Prostate gland (tissue), 2 donors: ENCODE measurements at regions not wholly inside any gene's neighbourhood (a gene's known extent, or its start where the extent isn't known, plus 50 kb on each side); places are given as distances from the start of the nearest gene placed in this dataset.

Experiments used
- DNase-seq: peaks from one replicate; pipeline ENCODE4 v3.0.0-alpha.2; 2019; ENCODE audit warnings: low spot score
- H3K27ac ChIP-seq, 2 donors: fragments of 200-600 bp; sonication (generic); 2 replicates each; pipeline ENCODE4 v1.5.1; 2017 to 2019
- H3K27me3 ChIP-seq: fragments of 200-600 bp; sonication (generic); replicated peaks from 2 replicates; pipeline ENCODE4 v1.5.1; 2019; ENCODE audit not compliant: insufficient read depth
- H3K36me3 ChIP-seq, 2 donors: fragments of 200-600 bp; sonication (generic); 1 replicate in 1 of 2; 2 replicates in 1 of 2; pipeline versions ENCODE4 v1.5.1 to v1.8.1; 2017 to 2019
- H3K4me1 ChIP-seq: fragments of 200-600 bp; sonication (generic); replicated peaks from 2 replicates; pipeline ENCODE4 v1.5.1; 2019
- H3K4me3 ChIP-seq, 2 donors: fragments of 200-600 bp; sonication (generic); 2 replicates each; pipeline ENCODE4 v1.5.1; 2017 to 2019
- H3K9me3 ChIP-seq: fragments of 200-600 bp; sonication (generic); 2 replicates; pipeline ENCODE4 v1.5.1; 2017
- POLR2A ChIP-seq: fragments of 450-650 bp; IDR thresholded peaks from one replicate; pipeline ENCODE4 v1.6.1; 2016; ENCODE audit warnings: antibody characterized with exemption, mild to moderate bottlenecking
- POLR2AphosphoS5 ChIP-seq: sonication (generic); formaldehyde crosslinking; IDR thresholded peaks from one replicate; pipeline ENCODE4 v1.6.1; 2017; ENCODE audit warnings: antibody characterized with exemption
- WGBS: methylation state at CpG from one replicate; pipeline ENCODE4 v1.1.5; 2018; 5-methylcytosine and 5-hydroxymethylcytosine counted together
- intact Hi-C: fragments of 100-400 bp; cut with DNase I; formaldehyde crosslinking; loops from one replicate; pipeline ENCODE4 v1.14.2; 2022
- TF ChIP-seq, protein P1 (sequence below), 4 experiments: fragments of 200-600 bp in 2 of 4; fragments of 450-650 bp in 2 of 4; sonication (generic) in 2 of 4; IDR thresholded peaks; 1 replicate in 3 of 4; 2 replicates in 1 of 4; pipeline ENCODE4 v1.5.1; 2016 to 2019; ENCODE audit warnings: antibody characterized with exemption in 4 of 4, mild to moderate bottlenecking in 2 of 4, moderate library complexity in 2 of 4

DNA sequence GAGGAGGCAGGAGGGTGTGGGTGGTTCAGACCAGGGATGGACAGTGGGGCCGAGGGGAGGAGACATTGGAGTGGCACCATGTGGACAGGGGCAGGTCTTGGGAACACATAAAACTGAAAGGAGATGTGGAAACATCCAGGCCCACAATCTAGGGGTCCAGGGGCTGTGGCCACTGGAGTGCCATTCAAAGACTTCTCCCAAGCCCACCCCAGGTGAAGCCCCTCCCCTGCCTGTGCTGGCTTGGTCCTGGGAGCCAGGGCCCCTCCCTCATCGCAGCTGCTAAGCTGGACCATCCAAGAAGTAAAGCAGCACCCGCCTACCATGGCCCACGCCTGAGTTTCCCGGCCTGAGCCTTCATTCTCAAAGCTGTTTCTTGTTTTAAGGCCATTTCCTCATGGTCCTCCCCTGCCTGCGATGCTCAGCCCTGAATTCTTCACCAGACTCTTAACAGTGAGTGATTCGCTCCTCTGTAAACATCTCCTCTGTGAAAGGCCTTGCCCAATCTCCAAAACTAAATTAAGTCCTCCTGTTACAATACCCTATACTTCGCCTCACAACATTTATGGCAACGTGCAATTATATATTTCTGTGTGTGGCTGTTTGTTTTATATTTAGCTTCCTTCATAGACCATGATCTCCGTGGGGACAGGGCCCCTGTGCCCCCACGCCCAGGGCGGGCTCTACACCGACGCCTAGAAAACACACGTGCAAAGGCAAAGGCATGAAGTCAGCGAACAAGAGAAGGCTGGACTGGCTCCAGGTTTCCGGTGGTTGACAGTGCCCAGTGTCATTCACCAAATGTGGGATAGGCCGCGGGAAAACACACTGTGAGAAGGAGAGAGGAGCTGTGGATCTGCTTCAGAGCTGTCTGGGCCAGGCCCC lies 267.8 kb downstream of the ERMARD start:
- no peak for DNase-seq
- no peaks in the 10 kb centered on the region for H3K4me1 ChIP-seq
- no peak overlapping the region for H3K27ac ChIP-seq
- WGBS, result 80% methylated on average over 19 of the region's 19 CpGs
- H3K27me3 ChIP-seq, result no peaks in the 10 kb centered on the region
- no peaks in the 10 kb centered on the region for H3K9me3 ChIP-seq
- TF ChIP-seq POLR2AphosphoS5, result no peak
- TF ChIP-seq POLR2A, result no peak
- TF ChIP-seq, protein P1, sequence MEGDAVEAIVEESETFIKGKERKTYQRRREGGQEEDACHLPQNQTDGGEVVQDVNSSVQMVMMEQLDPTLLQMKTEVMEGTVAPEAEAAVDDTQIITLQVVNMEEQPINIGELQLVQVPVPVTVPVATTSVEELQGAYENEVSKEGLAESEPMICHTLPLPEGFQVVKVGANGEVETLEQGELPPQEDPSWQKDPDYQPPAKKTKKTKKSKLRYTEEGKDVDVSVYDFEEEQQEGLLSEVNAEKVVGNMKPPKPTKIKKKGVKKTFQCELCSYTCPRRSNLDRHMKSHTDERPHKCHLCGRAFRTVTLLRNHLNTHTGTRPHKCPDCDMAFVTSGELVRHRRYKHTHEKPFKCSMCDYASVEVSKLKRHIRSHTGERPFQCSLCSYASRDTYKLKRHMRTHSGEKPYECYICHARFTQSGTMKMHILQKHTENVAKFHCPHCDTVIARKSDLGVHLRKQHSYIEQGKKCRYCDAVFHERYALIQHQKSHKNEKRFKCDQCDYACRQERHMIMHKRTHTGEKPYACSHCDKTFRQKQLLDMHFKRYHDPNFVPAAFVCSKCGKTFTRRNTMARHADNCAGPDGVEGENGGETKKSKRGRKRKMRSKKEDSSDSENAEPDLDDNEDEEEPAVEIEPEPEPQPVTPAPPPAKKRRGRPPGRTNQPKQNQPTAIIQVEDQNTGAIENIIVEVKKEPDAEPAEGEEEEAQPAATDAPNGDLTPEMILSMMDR (IDR thresholded peaks at IDR 0.05), result no peak
- intact Hi-C loops, result no loop called here
- no peaks in the 10 kb centered on the region for H3K36me3 ChIP-seq
- no peak overlapping the region for H3K4me3 ChIP-seq

DNA sequence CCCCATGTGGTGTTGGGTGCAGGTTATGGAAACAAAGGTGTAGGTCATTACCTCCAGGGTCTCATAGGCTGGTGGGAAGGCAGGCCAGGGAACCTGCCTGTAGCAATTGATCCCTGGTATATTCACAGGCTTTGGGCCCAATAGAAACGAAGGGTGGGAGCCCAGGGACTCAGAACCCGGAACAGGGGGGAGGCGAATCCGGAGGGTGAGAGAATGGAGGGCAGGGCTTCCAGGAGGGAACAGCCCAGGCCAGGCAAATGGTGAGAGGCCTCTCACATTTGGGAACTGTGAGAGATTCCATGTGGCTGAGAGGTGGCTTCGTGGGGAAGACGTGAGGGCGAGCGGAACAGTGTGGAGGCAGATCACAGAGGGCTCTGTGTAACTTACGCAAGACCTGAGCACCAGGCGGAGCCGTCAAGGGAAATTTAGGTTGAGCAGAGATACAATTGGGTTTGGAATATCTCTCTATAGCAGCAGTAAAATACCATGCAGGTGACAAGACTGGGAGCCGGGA lies 267.1 kb downstream of the ERMARD start:
- Histone ChIP-seq H3K4me3 (no peak overlapping the region), H3K9me3 (no peaks in the 10 kb centered on the region), H3K36me3 (no peaks in the 10 kb centered on the region), H3K27ac (no peak overlapping the region), H3K4me1 (no peaks in the 10 kb centered on the region), H3K27me3 (no peaks in the 10 kb centered on the region)
- 94% methylated on average over 12 of the region's 12 CpGs for WGBS
- no peak for DNase-seq
- TF ChIP-seq, protein P1 (IDR thresholded peaks at IDR 0.05), result no peak
- TF ChIP-seq POLR2AphosphoS5 (no peak), POLR2A (no peak)
- intact Hi-C loops, result no loop called here

DNA sequence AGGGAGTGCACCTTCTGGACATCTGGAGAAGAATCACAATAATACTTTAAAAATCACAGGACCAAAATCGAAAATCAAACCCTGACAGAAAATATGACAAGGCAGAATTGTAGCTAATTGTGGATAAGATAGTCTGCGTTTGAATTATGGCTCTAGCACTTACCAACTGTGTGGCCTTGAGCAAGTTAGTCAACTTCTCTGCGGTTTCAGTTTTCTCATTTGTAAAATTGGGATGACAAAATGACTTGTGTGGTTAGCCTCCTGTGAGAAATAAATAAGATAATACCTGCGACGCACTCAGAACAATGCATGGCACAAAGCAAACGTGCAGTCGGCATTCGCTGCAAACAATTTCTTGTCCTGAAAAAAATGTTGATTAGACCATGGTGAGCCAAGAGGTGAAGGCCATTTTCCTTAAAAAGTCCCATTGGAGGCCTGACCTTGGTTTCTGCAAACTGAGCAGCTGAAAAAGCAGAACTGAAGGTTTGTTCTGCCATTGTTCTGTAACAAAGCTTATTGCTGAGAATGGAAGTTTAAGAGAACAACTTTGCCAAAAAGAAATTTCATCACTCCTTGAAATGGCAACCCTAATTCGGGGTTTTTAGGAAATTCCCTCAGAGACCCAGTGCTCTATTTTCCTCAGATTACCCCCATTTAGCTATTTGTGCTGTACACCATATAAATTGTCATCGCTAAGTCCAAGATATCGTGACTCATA lies 266.3 kb downstream of the ERMARD start:
- TF ChIP-seq, protein P1 (IDR thresholded peaks at IDR 0.05), result no peak
- no peak for TF ChIP-seq POLR2AphosphoS5
- no peak for TF ChIP-seq POLR2A
- no peak for DNase-seq
- Histone ChIP-seq H3K4me3 (no peak overlapping the region), H3K9me3 (no peaks in the 10 kb centered on the region), H3K4me1 (no peaks in the 10 kb centered on the region), H3K27me3 (no peaks in the 10 kb centered on the region), H3K36me3 (no peaks in the 10 kb centered on the region), H3K27ac (no peak overlapping the region)
- 85% methylated on average over 11 of the region's 11 CpGs for WGBS
- intact Hi-C loops, result no loop called here

DNA sequence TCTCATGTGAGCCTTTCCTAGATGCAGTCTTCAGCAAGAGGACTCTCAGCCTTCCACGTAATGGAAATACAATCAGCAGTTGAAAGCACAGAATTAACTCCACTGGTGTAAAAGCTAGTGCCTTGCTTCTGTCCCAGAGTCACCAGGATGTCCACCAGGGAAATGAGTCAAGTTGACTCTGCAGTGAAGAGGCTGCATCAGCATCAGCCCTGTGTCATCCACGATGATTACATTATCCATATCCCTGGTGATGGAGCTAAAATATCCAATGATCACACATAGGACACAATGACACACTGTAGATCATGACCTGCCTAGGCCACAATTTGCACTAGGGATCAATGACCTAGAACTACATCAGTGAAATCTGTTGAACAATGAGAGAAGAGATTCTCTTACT lies 262.4 kb downstream of the ERMARD start:
- Histone ChIP-seq H3K9me3 (no peaks in the 10 kb centered on the region), H3K36me3 (no peaks in the 10 kb centered on the region), H3K4me3 (no peak overlapping the region), H3K27me3 (no peaks in the 10 kb centered on the region), H3K27ac (no peak overlapping the region), H3K4me1 (no peaks in the 10 kb centered on the region)
- TF ChIP-seq POLR2A, result no peak
- no peak for DNase-seq
- 93% methylated on average over 2 of the region's 2 CpGs for WGBS
- intact Hi-C loops, result no loop called here

DNA sequence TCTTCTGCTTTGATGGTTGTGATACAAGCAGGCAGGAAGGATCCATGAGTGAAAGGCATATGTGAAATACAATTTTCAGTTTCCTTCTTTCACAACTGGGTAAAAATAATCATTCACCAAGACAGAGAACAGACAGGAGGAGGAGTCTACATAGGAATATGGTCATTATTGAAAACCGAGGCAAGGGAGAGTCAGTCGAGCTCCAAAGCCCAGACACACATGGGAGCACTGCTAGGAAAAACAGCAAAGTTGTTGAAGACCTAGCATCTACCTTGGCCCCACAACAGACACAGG lies 260.6 kb downstream of the ERMARD start:
- no peak for DNase-seq
- Histone ChIP-seq H3K4me3 (no peak overlapping the region), H3K27ac (no peak overlapping the region), H3K9me3 (no peaks in the 10 kb centered on the region), H3K27me3 (no peaks in the 10 kb centered on the region), H3K36me3 (no peaks in the 10 kb centered on the region), H3K4me1 (no peaks in the 10 kb centered on the region)
- 76% methylated on average over 2 of the region's 2 CpGs for WGBS
- intact Hi-C loops, result no loop called here
- TF ChIP-seq POLR2AphosphoS5 (no peak), POLR2A (no peak)
- TF ChIP-seq, protein P1 (IDR thresholded peaks at IDR 0.05), result no peak
